Lower leg skin (tissue), 4 donors: ENCODE measurements at regions not wholly inside any gene's neighbourhood (a gene's known extent, or its start where the extent isn't known, plus 50 kb on each side); places are given as distances from the start of the nearest gene placed in this dataset.

ENCODE experiments used
- DNase-seq, 2 donors: peaks; one replicate each; pipeline ENCODE4 v3.0.0-alpha.2; 2019; ENCODE audit warnings: low spot score in 2 of 2
- H3K4me3 ChIP-seq: fragments of 200-600 bp; sonication (generic); 2 replicates; pipeline ENCODE4 v1.5.1; 2017; ENCODE audit warnings: mild to moderate bottlenecking, low read depth; ENCODE audit not compliant: poor library complexity, severe bottlenecking
- POLR2A ChIP-seq, 2 donors: fragments of 450-650 bp; IDR thresholded peaks; one replicate each; pipeline ENCODE4 v1.6.1; 2016 to 2017; ENCODE audit warnings: antibody characterized with exemption in 2 of 2, mild to moderate bottlenecking in 1 of 2, moderate library complexity in 1 of 2
- WGBS, 2 donors: methylation state at CpG; one replicate each; pipeline ENCODE4 v1.1.5; 2018; 5-methylcytosine and 5-hydroxymethylcytosine counted together
- intact Hi-C: fragments of 100-400 bp; cut with DNase I; formaldehyde crosslinking; loops from one replicate; pipeline ENCODE4 v1.15.0; 2023; ENCODE audit warnings: low total_unique reads
- TF ChIP-seq, protein P1 (sequence below), 3 donors: fragments of 450-650 bp; IDR thresholded peaks; one replicate each; pipeline ENCODE4 v1.5.1; 2016; ENCODE audit warnings: antibody characterized with exemption in 3 of 3, mild to moderate bottlenecking in 3 of 3, moderate library complexity in 2 of 3

DNA sequence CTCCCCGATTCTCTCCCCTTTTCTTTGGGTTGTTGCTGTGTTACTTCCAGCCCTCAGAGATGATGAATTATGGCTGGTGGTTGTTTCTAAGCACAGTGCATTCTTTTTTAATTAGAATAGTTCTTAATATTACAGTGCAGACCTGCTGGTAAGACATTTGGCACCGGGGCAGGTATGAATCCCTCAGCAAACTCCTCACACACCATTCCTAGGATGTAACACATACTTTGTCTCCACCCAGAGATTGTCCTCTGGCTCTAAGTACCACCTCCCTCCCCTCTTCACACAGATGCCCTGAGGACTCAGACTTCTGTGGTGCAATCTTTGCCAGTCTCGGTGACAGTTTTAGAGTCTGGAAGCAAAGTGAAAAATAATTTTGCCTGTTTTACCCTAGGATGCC, 143.1 kb downstream of the HLX start:
- H3K4me3 ChIP-seq, result no peak overlapping the region
- intact Hi-C loops, result no loop called here
- TF ChIP-seq, protein P1, sequence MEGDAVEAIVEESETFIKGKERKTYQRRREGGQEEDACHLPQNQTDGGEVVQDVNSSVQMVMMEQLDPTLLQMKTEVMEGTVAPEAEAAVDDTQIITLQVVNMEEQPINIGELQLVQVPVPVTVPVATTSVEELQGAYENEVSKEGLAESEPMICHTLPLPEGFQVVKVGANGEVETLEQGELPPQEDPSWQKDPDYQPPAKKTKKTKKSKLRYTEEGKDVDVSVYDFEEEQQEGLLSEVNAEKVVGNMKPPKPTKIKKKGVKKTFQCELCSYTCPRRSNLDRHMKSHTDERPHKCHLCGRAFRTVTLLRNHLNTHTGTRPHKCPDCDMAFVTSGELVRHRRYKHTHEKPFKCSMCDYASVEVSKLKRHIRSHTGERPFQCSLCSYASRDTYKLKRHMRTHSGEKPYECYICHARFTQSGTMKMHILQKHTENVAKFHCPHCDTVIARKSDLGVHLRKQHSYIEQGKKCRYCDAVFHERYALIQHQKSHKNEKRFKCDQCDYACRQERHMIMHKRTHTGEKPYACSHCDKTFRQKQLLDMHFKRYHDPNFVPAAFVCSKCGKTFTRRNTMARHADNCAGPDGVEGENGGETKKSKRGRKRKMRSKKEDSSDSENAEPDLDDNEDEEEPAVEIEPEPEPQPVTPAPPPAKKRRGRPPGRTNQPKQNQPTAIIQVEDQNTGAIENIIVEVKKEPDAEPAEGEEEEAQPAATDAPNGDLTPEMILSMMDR (IDR thresholded peaks at IDR 0.05), result no peak
- DNase-seq, result no peak
- whole genome bisulfite sequencing, 2 donors, result 31 to 46% methylated on average over 3 of the region's 3 CpGs

DNA sequence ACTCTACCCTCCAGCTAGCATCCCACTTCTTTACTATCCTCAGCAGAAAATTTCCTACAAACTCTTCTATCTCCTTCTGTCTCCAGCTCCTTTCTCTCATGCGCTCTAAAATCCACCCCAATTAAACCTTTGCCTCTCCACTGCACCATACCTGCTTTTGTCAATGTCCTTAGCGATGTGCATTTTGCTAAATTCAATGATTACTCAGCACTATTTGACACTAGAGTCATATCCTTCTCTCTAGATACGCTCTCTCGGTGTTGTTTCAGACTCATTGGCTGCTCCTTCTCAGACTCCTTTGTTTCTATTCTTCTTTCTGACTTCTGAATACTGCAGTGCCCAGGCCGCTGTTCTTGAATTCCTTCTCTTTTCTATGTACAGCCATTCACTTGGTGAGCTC, 144.2 kb downstream of the HLX start:
- WGBS, 2 donors, result 94 to 97% methylated on average over 5 of the region's 5 CpGs
- TF ChIP-seq, protein P1 (IDR thresholded peaks at IDR 0.05), result no peak
- TF ChIP-seq POLR2A (IDR thresholded peaks at IDR 0.05), result no peak
- no peak overlapping the region for H3K4me3 ChIP-seq
- DNase-seq, result no peak
- intact Hi-C loops, result no loop called here

DNA sequence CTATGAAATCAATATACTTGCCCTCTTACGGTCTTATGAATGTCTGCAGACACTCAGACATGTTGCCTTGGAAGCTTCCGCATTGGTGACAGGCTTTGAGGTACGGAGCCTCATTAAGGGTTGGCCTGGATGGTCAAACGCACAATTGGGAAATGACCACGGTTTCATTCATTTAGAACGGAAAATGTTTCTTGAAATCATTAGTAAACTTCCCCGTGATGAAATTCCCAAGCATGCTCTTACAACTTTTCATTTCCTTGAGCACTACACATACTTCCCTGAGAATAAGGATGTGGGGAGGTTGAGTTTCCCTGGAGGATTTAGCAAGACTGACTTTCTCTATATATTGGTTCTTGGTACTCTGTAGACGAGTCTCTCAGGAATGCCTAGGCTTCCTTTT, 146.3 kb downstream of the HLX start:
- DNase-seq, result no peak
- intact Hi-C loops, result no loop called here
- TF ChIP-seq, protein P1 (IDR thresholded peaks at IDR 0.05), result no peak
- no peak for TF ChIP-seq POLR2A (IDR thresholded peaks at IDR 0.05)
- 75 to 78% methylated on average over 8 of the region's 8 CpGs for WGBS, 2 donors
- no peak overlapping the region for H3K4me3 ChIP-seq

DNA sequence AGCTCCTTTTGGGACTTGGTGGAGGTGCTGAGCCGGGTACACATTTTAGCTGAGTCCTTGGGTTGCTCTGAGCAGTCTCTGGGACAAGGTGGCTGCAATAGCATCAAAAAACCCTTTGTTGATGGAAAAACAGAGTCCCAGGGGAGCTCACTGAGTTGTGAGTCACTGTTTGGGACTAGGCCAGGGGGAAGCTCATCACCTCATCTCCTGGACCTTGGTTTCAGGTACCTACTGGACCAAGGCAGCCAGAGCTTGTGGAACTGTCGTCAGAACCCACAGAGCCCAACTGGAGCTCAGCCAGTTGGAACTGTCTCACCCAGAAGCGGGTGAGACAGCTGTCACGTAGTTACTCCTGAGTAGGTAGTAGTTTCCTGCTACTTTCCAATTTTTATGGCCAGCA, 146.7 kb downstream of the HLX start:
- no peak for DNase-seq
- intact Hi-C loops, result no loop called here
- WGBS, 2 donors, result 64 to 70% methylated on average over 4 of the region's 4 CpGs
- TF ChIP-seq POLR2A (IDR thresholded peaks at IDR 0.05), result no peak
- TF ChIP-seq, protein P1 (IDR thresholded peaks at IDR 0.05), result no peak
- no peak overlapping the region for H3K4me3 ChIP-seq

DNA sequence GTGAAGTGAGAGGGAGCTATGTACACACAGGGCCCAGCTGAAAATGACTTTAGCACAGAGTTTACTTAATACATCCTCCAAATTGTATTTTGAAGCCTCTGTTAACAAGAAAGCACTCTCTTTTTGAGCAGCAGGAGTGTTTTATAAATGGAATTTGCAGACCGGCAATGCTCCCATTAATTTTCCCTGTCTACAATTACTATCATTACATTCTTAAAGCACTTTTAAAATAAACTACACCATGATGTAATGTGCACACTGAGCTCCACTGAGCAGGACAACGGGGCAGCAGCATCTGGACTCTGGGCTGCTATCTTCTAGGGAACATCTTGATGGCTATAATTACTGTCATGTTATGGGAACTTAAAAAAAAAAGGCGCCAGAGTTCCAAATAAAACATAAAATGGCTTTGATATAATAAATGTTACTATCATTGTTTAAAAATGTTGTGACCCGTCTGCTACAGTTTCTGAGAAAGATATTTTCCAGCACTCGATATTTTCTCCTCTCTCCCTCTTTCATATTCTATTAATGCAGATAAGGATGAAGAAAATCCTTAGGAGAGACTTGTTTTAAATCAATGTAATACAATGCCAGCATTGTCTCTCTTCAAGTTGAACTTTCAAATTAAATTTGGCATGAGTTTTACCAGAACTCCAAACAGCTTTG, 150.9 kb downstream of the HLX start:
- WGBS, 2 donors, result 56 to 65% methylated on average over 5 of the region's 5 CpGs
- H3K4me3 ChIP-seq, result no peak overlapping the region
- TF ChIP-seq, protein P1 (IDR thresholded peaks at IDR 0.05), result no peak
- TF ChIP-seq POLR2A (IDR thresholded peaks at IDR 0.05), result no peak
- no peak for DNase-seq
- intact Hi-C loops, result no loop called here

DNA sequence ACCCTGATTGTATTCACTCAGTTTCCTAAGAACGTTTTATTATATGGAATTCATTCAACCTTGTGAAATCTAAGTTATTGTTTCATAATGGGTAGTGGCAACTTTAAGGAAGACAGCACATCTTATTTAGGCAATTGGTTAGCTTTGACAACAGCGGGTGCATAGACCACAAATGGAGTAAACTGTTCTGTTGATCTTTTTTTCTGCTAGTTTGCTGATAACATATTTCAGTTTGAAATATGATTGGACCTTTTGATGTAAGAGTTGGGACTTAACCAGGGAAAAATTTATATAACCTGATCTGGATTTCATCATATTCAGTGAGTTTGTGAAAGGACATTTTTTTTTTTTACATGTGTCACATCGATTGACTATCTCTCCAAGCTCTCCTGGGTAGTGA, 151.7 kb downstream of the HLX start:
- TF ChIP-seq, protein P1 (IDR thresholded peaks at IDR 0.05), result no peak
- no peak for TF ChIP-seq POLR2A (IDR thresholded peaks at IDR 0.05)
- intact Hi-C loops, result no loop called here
- WGBS, 2 donors, result 82% methylated on average over 3 of the region's 3 CpGs
- DNase-seq, result no peak
- no peak overlapping the region for H3K4me3 ChIP-seq
